AG04450 (cell line): ENCODE measurements at regions not wholly inside any gene's neighbourhood (a gene's known extent, or its start where the extent isn't known, plus 50 kb on each side); places are given as distances from the start of the nearest gene placed in this dataset.

Experiments used
- CTCF ChIA-PET: fragments of 300-600, 350-600 bp; formaldehyde crosslinking; extraction: SDS; loops from one replicate; lab custom pipeline; 2022; ENCODE audit warnings: antibody characterized with exemption, inconsistent platforms; lab: Charles Lee
- POLR2A ChIA-PET: fragments of 350-600 bp; formaldehyde crosslinking; extraction: SDS; loops from one replicate; lab custom pipeline; 2021; ENCODE audit warnings: antibody characterized with exemption, inconsistent platforms; lab: Yijun Ruan, JAX
- DNase-seq: peaks from one replicate; pipeline ENCODE4 v3.0.0-alpha.2; 2011; ENCODE audit warnings: low read depth, low spot score
- H3K27ac ChIP-seq: one replicate; pipeline ENCODE4 v1.5.1; 2012; ENCODE audit warnings: low read depth, low read length, control low read depth
- H3K27me3 ChIP-seq: one replicate; pipeline ENCODE4 v1.6.0; 2012; ENCODE audit warnings: low read length; ENCODE audit not compliant: control insufficient read depth, insufficient read depth
- H3K4me3 ChIP-seq: 2 replicates; pipeline ENCODE4 v1.5.1; 2011; ENCODE audit warnings: mild to moderate bottlenecking, low read depth, low read length, control low read depth
- H3K9me3 ChIP-seq: 2 replicates; pipeline ENCODE4 v1.5.1; 2012; ENCODE audit warnings: low read length; ENCODE audit not compliant: control insufficient read depth, insufficient read depth
- CTCF ChIP-seq: IDR thresholded peaks from 2 replicates; pipeline ENCODE4 v1.5.1; 2011; ENCODE audit warnings: low read depth, low read length, control low read depth, inconsistent platforms

- CTCF ChIA-PET = no interaction called here
- Histone ChIP-seq H3K27ac (no peak overlapping the region), H3K27me3 (no peaks in the 10 kb centered on the region), H3K4me3 (no peak overlapping the region), H3K9me3 (no peaks in the 10 kb centered on the region)
- DNase-seq = no peak
- POLR2A ChIA-PET = no interaction called here
- no peak for TF ChIP-seq CTCF
Measured at GRCh38 chr13:50715402-50716146, 127.9 kb downstream of the DLEU7 start.

GRCh38 chr13:50720861-50721671, 122.4 kb downstream of the DLEU7 start:
- H3K27me3 ChIP-seq = peaks cover 5% of the 10 kb centered on the region
- no peak for TF ChIP-seq CTCF
- H3K4me3 ChIP-seq = no peak overlapping the region
- POLR2A ChIA-PET = no interaction called here
- no peaks in the 10 kb centered on the region for H3K9me3 ChIP-seq
- DNase-seq = no peak
- CTCF ChIA-PET = no interaction called here
- H3K27ac ChIP-seq = no peak overlapping the region

DNA sequence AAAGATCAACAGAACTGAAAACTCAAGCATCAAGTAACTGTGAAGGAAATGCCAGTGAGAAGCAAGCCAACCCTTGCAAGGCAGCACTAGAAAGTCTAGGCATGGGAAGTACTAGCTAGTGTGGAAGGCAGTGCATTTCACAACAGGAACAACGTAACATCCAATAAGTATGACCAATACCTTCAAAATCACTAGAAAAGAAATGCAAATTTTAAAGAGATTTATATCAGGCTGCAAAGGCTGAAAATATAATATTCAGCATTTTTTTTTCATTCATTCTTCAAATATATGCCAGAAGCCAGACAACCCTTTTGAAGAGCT, 121.9 kb downstream of the DLEU7 start:
- ChIA-PET POLR2A (no interaction called here), CTCF (no interaction called here)
- Histone ChIP-seq H3K27ac (no peak overlapping the region), H3K27me3 (peaks cover 5% of the 10 kb centered on the region), H3K4me3 (no peak overlapping the region), H3K9me3 (no peaks in the 10 kb centered on the region)
- DNase-seq = no peak
- no peak for TF ChIP-seq CTCF

GRCh38 chr13:50722440-50723125, 120.9 kb downstream of the DLEU7 start:
- DNase-seq = no peak

More at GRCh38 chr13:50722440-50723125, 120.9 kb downstream of the DLEU7 start:
- no peak overlapping the region for H3K4me3 ChIP-seq
- ChIA-PET CTCF (no interaction called here), POLR2A (no interaction called here)
- no peak for TF ChIP-seq CTCF
- H3K27ac ChIP-seq = no peak overlapping the region
- peaks cover 5% of the 10 kb centered on the region for H3K27me3 ChIP-seq
- H3K9me3 ChIP-seq = no peaks in the 10 kb centered on the region
